Heart left ventricle (tissue), 13 donors: ENCODE measurements at regions not wholly inside any gene's neighbourhood (a gene's known extent, or its start where the extent isn't known, plus 50 kb on each side); places are given as distances from the start of the nearest gene placed in this dataset.

Source experiments
- POLR2A ChIP-seq, 2 donors: fragments of 450-650 bp; IDR thresholded peaks; one replicate each; pipeline ENCODE4 v1.6.1; 2017; ENCODE audit warnings: antibody characterized with exemption in 2 of 2, mild to moderate bottlenecking in 2 of 2, moderate library complexity in 2 of 2
- TF ChIP-seq, protein P1 (sequence below), 12 donors: fragments of 200-600 bp; sonication (generic) in 4 of 12; IDR thresholded peaks; one replicate each; pipeline versions ENCODE4 v1.5.0 to v1.8.0; 2018 to 2022; ENCODE audit warnings: antibody characterized with exemption in 12 of 12, mild to moderate bottlenecking in 5 of 12
- donor health status: ischemic (EF 13 %, LVEDD 7.1; RV severe dilation, severe dysfunction).
- donor health status: DM: no; HTN: yes; CAD: no.
- donor health status: DM: no; HTN: no; CAD: no.
- donor health status: ischemic (EF 25% LVEDD 6.9; RV normal size, moderate dysfunction).
- donor health status: ischemic (EF 25% LVEDD 5.7; RV mildly dilated, moderate dysfunction).
- donor health status: ischemic (EF 35%, LVEDD 5.7; RV mildly dilated, moderate dysfunction).
- donor health status: nonischemic (EF 11% LVEDD 7.7; RV severe dilation, severe dysfunction).
- donor health status: DM: yes; HTN: yes; CAD: no.
- donor health status: PGD.
- donor health status: ischemic (EF 29% LVEDD 5.4; RV normal size, mild dysfunction).
- donor health status: nonischemic (EF 23%, LVEDD 6.1; RV moderate dilation, normal function).

DNA sequence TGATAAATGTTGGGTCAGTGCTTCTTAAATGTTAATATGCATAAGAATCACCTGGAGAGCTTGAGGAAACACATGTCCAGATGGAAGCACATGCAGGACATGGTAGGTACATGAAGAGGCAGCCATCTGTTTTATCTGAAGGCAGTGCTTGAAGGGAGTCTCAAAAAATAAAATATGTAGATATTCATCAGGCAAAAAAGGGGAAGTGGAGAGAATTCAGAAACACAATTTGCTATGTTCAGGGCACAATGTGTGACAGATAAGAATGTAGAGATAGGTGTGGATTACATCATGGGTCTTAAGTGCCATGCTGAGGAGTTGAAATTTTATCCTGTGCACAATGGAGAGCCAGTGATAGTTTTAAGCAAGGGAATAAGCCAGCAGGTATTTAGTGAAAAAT is 59.6 kb upstream of the CASK start:
- TF ChIP-seq, protein P1, sequence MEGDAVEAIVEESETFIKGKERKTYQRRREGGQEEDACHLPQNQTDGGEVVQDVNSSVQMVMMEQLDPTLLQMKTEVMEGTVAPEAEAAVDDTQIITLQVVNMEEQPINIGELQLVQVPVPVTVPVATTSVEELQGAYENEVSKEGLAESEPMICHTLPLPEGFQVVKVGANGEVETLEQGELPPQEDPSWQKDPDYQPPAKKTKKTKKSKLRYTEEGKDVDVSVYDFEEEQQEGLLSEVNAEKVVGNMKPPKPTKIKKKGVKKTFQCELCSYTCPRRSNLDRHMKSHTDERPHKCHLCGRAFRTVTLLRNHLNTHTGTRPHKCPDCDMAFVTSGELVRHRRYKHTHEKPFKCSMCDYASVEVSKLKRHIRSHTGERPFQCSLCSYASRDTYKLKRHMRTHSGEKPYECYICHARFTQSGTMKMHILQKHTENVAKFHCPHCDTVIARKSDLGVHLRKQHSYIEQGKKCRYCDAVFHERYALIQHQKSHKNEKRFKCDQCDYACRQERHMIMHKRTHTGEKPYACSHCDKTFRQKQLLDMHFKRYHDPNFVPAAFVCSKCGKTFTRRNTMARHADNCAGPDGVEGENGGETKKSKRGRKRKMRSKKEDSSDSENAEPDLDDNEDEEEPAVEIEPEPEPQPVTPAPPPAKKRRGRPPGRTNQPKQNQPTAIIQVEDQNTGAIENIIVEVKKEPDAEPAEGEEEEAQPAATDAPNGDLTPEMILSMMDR (IDR thresholded peaks at IDR 0.05) = no peak
- no peak for TF ChIP-seq POLR2A (IDR thresholded peaks at IDR 0.05)
